CD4-positive, alpha-beta T cell (primary cell): ENCODE measurements at regions not wholly inside any gene's neighbourhood (a gene's known extent, or its start where the extent isn't known, plus 50 kb on each side); places are given as distances from the start of the nearest gene placed in this dataset.

Experiments used
- ATAC-seq: fragments of 200-7000 bp; cut with Tn5 transposase; one replicate; pipeline ENCODE4 v1.10.0; 2022; ENCODE audit warnings: mild to moderate bottlenecking; ENCODE audit not compliant: poor library complexity
- CTCF ChIA-PET: fragments of 350-600 bp; sonication (Branson Sonifier 250); formaldehyde crosslinking; loops from one replicate; lab custom pipeline; 2021; ENCODE audit warnings: antibody characterized with exemption, inconsistent platforms; lab: Charles Lee
- POLR2A ChIA-PET: fragments of 350-600 bp; sonication (Branson Sonifier 250); formaldehyde crosslinking; loops from one replicate; lab custom pipeline; 2021; ENCODE audit warnings: antibody characterized with exemption, inconsistent platforms; lab: Charles Lee
- DNase-seq, 14 experiments: peaks; one replicate each; pipeline ENCODE4 v3.0.0-alpha.2; 2013 to 2020; ENCODE audit warnings: mixed read lengths in 2 of 14
- H3K27ac ChIP-seq, 2 donors: one replicate each; pipeline versions ENCODE4 v1.5.1 to v1.7.0; 2013; ENCODE audit warnings: low read length in 2 of 2, low read depth in 1 of 2, mild to moderate bottlenecking in 1 of 2
- H3K27me3 ChIP-seq, 2 experiments: 1 replicate in 1 of 2; 2 replicates in 1 of 2; pipeline versions ENCODE4 v1.6.1 to v1.7.0; 2013; ENCODE audit warnings: low read length in 2 of 2, control low read depth in 1 of 2, mild to moderate bottlenecking in 1 of 2, moderate library complexity in 1 of 2; ENCODE audit not compliant: insufficient read depth in 2 of 2, control insufficient read depth in 1 of 2
- H3K36me3 ChIP-seq: one replicate; pipeline ENCODE4 v1.6.1; 2013; ENCODE audit warnings: low read length, control low read depth; ENCODE audit not compliant: insufficient read depth
- H3K4me1 ChIP-seq: one replicate; pipeline ENCODE4 v1.6.1; 2013; ENCODE audit warnings: low read length, control low read depth; ENCODE audit not compliant: insufficient read depth
- H3K4me3 ChIP-seq: one replicate; pipeline ENCODE4 v1.5.1; 2013; ENCODE audit warnings: mild to moderate bottlenecking, low read length, moderate library complexity
- H3K9me3 ChIP-seq, 2 experiments: 1 replicate in 1 of 2; 2 replicates in 1 of 2; pipeline versions ENCODE4 v1.6.1 to v1.7.0; 2013; ENCODE audit warnings: low read length in 2 of 2, mild to moderate bottlenecking in 2 of 2, control low read depth in 1 of 2, moderate library complexity in 1 of 2; ENCODE audit not compliant: control insufficient read depth in 1 of 2, insufficient read depth in 1 of 2
- H3K27ac Mint-ChIP-seq: one replicate; pipeline ENCODE4 v1.8.0; 2020; ENCODE audit warnings: mixed read lengths
- H3K27me3 Mint-ChIP-seq: one replicate; pipeline ENCODE4 v1.8.0; 2021; ENCODE audit warnings: mixed read lengths
- H3K36me3 Mint-ChIP-seq: one replicate; pipeline ENCODE4 v1.8.0; 2021; ENCODE audit warnings: low read depth, mixed read lengths
- H3K4me1 Mint-ChIP-seq: one replicate; pipeline ENCODE4 v1.8.0; 2021; ENCODE audit warnings: low read depth, mixed read lengths
- H3K4me3 Mint-ChIP-seq: one replicate; pipeline ENCODE4 v1.8.0; 2020; ENCODE audit warnings: mild to moderate bottlenecking, mixed read lengths
- H3K9me3 Mint-ChIP-seq: one replicate; pipeline ENCODE4 v1.8.0; 2020; ENCODE audit warnings: mixed read lengths
- CTCF ChIP-seq: fragments of 200-600 bp; IDR thresholded peaks from one replicate; pipeline ENCODE4 v1.8.0; 2022; ENCODE audit warnings: antibody characterized with exemption, mild to moderate bottlenecking
- intact Hi-C, 2 experiments: fragments of 100-400 bp; cut with DNase I in 1 of 2; cut with micrococcal nuclease in 1 of 2; formaldehyde crosslinking; loops; one replicate each; pipeline versions ENCODE4 v1.15.1 to v1.9.0; 2023 to 2025; cut with DNase I, micrococcal nuclease

GRCh38 chr3:131151-131888 is 65.2 kb upstream of the CHL1 start:
- ATAC-seq (no peak), DNase-seq (no peak)
- Mint-ChIP-seq H3K36me3 (no peaks in the 10 kb centered on the region), H3K4me1 (no peaks in the 10 kb centered on the region), H3K27me3 (no peaks in the 10 kb centered on the region), H3K27ac (no peak overlapping the region), H3K4me3 (no peak overlapping the region), H3K9me3 (peaks cover 6% of the 10 kb centered on the region)
- no peaks in the 10 kb centered on the region for H3K4me1 ChIP-seq
- no peak overlapping the region for H3K27ac ChIP-seq
- intact Hi-C loops: no loop called here
- H3K27me3 ChIP-seq: no peaks in the 10 kb centered on the region
- CTCF ChIA-PET: no interaction called here
- no peaks in the 10 kb centered on the region for H3K36me3 ChIP-seq
- no peak overlapping the region for H3K4me3 ChIP-seq
- H3K9me3 ChIP-seq: no peaks in the 10 kb centered on the region
- POLR2A ChIA-PET: no interaction called here
- no peak for TF ChIP-seq CTCF

GRCh38 chr3:132378-132777 is 64.2 kb upstream of the CHL1 start:
- POLR2A ChIA-PET: interaction anchor here (0.6 kb wide), 1 partner anchor 16 kb away, joined by 3 read pairs; no protein-coding TSS in a partner anchor
- DNase-seq (no peak), ATAC-seq (no peak)
- no peak overlapping the region for H3K27ac Mint-ChIP-seq
- no peaks in the 10 kb centered on the region for H3K4me1 Mint-ChIP-seq
- no peaks in the 10 kb centered on the region for H3K36me3 Mint-ChIP-seq
- H3K27me3 Mint-ChIP-seq: no peaks in the 10 kb centered on the region
- no peak overlapping the region for H3K4me3 ChIP-seq
- H3K4me3 Mint-ChIP-seq: no peak overlapping the region
- no peak overlapping the region for H3K27ac ChIP-seq
- no peak for TF ChIP-seq CTCF
- peaks cover 6% of the 10 kb centered on the region for H3K9me3 Mint-ChIP-seq
- no peaks in the 10 kb centered on the region for H3K36me3 ChIP-seq
- intact Hi-C loops: no loop called here
- no peaks in the 10 kb centered on the region for H3K27me3 ChIP-seq
- H3K4me1 ChIP-seq: no peaks in the 10 kb centered on the region
- no peaks in the 10 kb centered on the region for H3K9me3 ChIP-seq
- CTCF ChIA-PET: no interaction called here

- H3K4me1 Mint-ChIP-seq: no peaks in the 10 kb centered on the region
- ChIA-PET POLR2A (interaction anchor here (0.6 kb wide), 1 partner anchor 16 kb away, joined by 3 read pairs; no protein-coding TSS in a partner anchor), CTCF (no interaction called here)
- DNase-seq (no peak), ATAC-seq (no peak)
- no peaks in the 10 kb centered on the region for H3K27me3 ChIP-seq
- no peaks in the 10 kb centered on the region for H3K36me3 Mint-ChIP-seq
- peaks cover 6% of the 10 kb centered on the region for H3K9me3 Mint-ChIP-seq
- no peak overlapping the region for H3K27ac Mint-ChIP-seq
- H3K27me3 Mint-ChIP-seq: no peaks in the 10 kb centered on the region
- H3K36me3 ChIP-seq: no peaks in the 10 kb centered on the region
- no peak for TF ChIP-seq CTCF
- no peak overlapping the region for H3K4me3 ChIP-seq
- no peak overlapping the region for H3K4me3 Mint-ChIP-seq
- H3K4me1 ChIP-seq: no peaks in the 10 kb centered on the region
- H3K9me3 ChIP-seq: no peaks in the 10 kb centered on the region
- intact Hi-C loops: no loop called here
- H3K27ac ChIP-seq: no peak overlapping the region
These were observed 63.7 kb upstream of the CHL1 start for GRCh38 chr3:132904-133303.
